ENCODE measurements at regions not wholly inside any gene's neighbourhood (a gene's known extent, or its start where the extent isn't known, plus 50 kb on each side); places are given as distances from the start of the nearest gene placed in this dataset.

DNA sequence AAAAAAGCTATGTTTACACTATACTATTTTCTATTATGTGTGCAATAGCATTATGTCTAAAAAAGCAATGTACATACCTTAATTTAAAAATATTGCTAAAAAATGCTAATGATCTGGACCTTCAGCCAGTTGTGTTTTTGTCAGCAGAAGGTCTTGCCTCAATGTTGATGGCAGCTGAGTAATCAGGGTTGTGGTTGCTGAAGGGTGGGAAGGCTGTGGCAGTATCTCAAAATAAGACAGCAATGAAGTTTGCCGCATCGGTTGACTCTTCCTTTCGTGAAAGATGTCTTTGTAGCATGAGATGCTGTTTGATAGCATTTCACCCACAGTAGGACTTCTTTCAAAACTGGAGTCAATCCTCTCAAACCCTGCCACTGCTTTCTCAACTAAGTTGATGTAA is 134.7 kb upstream of the CDYL start:
- TF ChIP-seq EZH2 (IDR thresholded peaks at IDR 0.05; ENCODE audit: borderline replicate concordance, insufficient read depth, low read length, poor library complexity, severe bottlenecking): no peak
- no peak for TF ChIP-seq EP300 (conservative IDR thresholded peaks at IDR 0.05; ENCODE audit: poor library complexity, severe bottlenecking)
- TF ChIP-seq MXI1 (conservative IDR thresholded peaks at IDR 0.05; ENCODE audit: poor library complexity, severe bottlenecking): no peak
- TF ChIP-seq, protein P1, sequence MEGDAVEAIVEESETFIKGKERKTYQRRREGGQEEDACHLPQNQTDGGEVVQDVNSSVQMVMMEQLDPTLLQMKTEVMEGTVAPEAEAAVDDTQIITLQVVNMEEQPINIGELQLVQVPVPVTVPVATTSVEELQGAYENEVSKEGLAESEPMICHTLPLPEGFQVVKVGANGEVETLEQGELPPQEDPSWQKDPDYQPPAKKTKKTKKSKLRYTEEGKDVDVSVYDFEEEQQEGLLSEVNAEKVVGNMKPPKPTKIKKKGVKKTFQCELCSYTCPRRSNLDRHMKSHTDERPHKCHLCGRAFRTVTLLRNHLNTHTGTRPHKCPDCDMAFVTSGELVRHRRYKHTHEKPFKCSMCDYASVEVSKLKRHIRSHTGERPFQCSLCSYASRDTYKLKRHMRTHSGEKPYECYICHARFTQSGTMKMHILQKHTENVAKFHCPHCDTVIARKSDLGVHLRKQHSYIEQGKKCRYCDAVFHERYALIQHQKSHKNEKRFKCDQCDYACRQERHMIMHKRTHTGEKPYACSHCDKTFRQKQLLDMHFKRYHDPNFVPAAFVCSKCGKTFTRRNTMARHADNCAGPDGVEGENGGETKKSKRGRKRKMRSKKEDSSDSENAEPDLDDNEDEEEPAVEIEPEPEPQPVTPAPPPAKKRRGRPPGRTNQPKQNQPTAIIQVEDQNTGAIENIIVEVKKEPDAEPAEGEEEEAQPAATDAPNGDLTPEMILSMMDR (IDR thresholded peaks at IDR 0.05; ENCODE audit: poor library complexity, severe bottlenecking): no peak
- TF ChIP-seq POLR2AphosphoS5 (IDR thresholded peaks at IDR 0.05): no peak
- no peak for TF ChIP-seq SMC3 (conservative IDR thresholded peaks at IDR 0.05; ENCODE audit: poor library complexity)
- TF ChIP-seq TAF1 (IDR thresholded peaks at IDR 0.05; ENCODE audit: low read depth): no peak
- TF ChIP-seq RAD21 (conservative IDR thresholded peaks at IDR 0.05): no peak
